ENCODE measurements at regions not wholly inside any gene's neighbourhood (a gene's known extent, or its start where the extent isn't known, plus 50 kb on each side); places are given as distances from the start of the nearest gene placed in this dataset.

DNA sequence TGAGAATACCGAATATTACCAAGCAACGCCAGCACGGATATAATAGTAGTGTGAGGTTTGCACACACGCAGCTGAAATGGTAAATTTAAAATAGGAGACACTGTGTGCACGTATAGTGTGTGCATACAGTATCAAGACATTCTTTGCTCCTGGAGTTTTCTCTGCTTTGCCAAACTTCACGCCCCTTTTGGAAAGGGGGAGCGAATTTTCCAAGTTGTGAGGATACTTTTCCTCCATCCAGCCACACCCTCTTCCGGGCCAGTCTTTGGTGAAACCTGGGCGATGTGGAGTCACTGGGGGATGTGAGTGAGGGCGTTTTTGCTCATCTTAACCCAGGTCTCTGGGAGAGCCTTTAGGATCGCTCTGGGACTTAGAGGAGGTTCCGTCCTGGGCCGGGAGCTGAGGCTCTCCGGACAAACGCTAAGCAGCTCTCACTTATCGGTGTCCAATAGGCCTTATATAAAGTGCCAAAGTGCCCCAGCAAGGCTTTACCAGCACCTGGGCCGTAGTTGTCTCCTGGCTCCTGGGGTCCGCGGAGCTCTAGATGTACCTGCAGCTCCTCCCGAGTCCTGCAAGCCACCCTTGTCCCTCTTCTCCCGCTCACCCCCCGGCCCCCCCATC is 160.0 kb upstream of the MKI67 start:
- DNase-seq = no peak

DNA sequence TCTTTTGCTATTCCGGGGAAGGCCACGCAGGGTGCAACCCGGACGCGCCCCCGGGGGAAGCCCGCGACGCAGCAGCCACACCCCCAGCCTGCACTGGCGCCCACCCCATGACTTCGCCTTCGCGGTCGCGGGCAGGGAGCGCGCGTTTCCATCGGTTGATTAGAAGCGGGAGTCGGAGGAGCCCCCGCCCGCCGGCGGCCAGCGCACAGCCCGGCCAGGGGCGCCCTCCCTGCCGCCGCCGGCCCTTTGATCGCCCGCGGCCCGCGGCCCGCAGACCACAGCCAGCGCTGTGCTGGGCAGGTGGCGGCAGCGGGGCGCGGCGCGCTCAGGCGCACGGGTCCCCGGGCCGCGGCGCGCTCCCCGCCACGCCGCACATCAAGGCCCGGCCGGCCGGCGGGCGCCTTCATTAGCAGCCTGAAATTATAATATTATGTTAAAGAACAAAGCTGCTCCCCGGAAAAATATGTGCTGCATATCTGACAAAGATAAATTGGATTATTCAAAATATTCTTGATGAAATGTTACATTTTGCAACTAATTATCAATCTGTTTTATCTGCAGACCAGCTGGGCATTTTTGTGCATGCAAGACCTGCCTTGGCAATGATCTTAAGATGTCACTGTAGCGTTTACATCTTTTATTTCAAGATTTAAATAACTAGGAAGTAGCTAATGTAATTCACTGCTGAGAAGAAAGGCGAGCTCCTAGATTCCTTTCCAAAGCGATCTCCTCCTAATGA is 160.7 kb upstream of the MKI67 start:
- no peak for DNase-seq

DNA sequence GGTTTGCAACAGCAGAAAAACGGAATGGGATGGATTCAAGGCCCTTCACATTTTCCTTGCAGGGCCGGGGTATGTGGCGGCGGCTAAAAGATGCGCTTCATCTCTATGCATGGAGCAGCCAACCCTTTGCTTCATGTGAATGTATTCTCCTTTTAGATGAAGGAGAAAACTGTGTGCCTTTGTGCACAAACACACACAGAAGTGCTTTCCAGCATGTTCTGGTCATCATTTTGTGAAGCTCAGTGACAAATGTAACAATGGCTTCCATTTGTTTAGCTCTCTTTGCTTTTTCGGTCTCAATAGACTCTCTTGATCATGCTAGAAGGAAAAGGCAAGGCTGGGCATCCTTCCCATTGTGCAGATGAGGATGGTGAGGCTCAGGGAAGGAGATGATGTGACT is 161.7 kb upstream of the MKI67 start:
- DNase-seq = no peak

DNA sequence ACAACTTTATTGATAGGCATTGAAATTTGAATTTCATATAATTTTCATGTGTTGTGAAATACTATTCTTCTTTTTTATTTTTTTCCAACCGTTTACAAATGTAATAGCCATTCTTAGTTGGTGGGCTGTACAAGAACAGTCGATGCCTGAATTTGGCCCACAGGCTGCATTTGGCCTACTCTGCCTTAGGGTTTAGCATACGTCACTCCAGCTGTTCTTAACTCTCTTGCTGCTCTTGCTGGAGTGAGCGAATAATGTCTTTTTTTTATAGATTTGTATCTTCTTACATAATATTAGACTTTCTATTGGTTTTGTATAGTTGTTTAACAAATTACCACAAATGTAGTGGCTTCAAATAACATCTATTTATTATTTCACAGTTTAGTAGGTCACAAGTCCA is 163.4 kb upstream of the MKI67 start:
- DNase-seq = no peak

DNA sequence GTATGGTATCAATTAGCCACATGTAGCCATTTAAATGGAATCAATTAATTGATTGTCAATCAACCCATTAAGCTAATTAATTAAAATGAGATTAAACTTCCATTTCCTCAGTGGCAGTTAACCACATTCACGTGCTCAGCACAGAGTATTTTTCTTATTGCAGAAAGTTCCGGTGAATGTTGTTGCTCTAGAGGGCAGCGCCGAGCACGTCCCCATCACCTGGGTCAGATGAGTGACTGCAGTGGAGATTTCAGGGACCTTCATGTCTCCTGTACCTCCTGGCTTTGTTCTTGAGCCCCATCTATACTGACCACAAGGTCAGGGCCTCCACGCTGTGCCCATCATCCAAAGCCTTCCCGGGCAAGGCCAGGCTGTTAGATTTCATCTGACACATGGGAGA is 168.8 kb upstream of the MKI67 start:
- no peak for DNase-seq

DNA sequence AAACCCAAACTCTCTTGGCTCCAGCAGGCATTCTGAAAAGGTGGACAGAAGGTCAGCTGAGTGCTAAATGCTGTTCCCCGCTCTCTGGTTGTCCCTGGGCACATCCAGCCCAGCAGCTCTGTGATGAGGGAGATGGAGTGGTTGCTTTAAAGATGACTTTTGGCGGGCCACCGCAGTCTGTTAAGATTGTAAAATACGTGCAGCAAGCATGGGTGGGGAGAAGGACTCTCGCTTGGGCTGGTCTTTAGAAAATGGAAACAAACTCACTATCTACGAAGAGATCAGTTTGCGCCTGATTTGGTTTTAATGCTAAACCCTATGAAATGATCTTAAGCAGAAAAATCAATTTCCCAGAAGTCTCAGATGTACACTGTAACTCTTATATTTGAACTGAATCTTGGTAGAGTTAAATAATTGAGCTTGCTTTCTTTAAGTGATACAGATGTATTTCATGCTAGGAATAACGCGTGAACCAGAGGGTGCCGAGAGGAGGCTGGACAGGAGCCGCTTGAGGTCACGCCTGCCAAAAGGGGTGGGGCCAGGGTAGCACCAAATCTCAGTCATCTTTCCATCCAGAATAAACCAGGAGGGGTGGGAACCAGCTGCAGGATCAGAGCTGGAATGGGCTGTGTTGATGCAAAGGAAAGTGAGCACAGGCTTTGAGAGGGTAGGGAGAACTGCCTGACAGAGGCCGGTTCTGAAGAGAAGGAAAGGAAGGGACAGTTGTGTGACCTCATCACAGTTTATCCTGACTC is 170.2 kb upstream of the MKI67 start:
- no peak for DNase-seq

DNA sequence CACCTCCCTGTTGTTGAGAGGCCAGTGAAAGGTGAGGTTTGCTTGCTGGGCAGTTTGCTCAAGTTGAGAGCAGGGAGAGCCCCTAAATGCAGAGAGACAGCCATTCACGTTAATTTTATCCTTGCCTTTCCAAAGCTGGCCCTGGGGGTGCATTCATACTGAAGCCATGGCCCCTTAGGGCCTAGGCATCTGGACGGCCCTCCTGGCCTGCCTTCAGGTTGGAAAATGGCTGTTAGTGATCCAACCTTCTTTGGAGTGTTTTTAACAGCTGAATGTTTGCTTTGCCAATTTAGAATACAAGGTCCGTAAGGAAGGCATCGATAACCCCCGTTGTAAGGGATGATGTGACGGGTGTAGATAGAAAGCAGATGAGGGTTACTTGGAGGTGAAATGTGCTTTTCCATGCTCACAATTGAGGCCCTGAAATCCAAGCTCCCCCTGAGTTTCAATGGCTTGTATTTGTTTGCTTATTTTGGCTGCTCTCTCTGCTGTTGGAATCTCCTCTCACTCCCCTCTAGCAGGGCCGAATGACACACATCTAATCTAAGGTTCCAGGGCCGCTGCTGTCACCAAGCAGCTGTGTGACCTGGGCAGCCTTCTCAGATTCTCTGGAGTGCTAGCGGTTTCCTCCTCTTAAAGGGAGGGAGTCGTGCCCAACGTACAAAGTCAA is 171.6 kb upstream of the MKI67 start:
- no peak for DNase-seq

GRCh38 chr10:128298587-128298986 is 172.4 kb upstream of the MKI67 start:
- no peak for DNase-seq

DNA sequence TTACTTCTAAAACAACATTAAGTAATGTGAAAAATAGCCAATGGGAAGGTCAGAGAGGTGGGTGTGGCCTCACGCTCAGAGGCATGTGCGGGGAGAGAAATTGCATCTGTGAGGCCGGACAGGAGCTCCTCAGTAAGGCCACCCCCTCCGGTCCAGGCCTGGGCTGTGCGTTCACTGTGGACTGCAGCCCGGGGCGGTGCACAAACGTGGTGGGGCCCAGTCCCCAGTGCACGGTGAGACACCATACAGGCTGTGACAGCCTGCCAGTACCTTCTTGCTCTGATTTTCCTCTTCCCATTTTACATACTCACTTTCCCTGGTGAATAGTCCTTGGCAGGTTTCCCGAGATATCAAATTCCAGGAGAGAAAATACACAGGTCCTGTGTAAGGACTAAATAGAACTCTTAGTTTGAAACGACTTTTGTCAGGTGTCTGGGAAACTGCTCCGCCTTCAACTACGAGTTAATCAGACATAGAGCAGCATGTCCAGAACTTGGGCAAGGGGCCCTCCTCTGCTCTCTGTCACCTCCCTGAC is 174.1 kb upstream of the MKI67 start:
- no peak for DNase-seq

- DNase-seq = no peak
These were observed 174.8 kb upstream of the MKI67 start for GRCh38 chr10:128301051-128301450.

DNA sequence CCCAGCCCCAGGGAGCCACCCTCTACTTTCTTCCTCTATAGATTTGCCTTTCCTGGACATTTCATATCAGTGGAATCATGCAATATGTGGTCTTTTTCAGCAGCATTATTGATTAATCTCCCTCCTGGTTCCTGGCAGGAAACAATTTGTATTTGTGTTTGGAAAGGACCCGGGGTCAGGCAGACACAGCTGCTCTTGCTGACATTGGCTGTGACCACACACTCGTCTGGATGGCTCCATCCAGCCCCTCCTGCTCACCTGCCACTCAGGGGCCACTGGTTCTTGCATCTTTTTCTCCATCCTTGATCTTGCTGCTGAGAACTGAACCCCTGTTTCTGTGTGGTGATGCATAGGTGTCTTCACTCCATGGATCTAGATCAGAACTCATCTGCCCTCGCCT is 176.6 kb upstream of the MKI67 start:
- no peak for DNase-seq

DNA sequence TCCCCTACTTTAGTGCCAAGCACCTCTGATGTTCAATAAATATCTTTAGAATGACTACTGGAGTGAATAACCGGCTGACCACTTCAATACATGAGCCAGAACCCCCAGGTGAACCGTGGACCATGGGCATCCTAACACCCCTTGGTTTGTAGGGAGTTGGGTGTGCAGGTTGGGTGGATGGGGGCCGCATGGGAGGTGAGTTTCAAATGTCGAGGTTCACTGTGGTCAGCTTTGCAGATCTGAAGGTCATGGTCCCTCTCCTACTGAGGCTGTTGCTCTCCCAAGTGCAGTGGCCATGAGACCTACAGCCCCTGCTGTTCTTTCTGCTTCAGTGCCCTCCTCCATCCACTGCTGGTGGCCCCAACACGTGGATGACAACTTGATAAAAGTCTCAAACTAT is 178.0 kb upstream of the MKI67 start:
- DNase-seq = no peak

DNA sequence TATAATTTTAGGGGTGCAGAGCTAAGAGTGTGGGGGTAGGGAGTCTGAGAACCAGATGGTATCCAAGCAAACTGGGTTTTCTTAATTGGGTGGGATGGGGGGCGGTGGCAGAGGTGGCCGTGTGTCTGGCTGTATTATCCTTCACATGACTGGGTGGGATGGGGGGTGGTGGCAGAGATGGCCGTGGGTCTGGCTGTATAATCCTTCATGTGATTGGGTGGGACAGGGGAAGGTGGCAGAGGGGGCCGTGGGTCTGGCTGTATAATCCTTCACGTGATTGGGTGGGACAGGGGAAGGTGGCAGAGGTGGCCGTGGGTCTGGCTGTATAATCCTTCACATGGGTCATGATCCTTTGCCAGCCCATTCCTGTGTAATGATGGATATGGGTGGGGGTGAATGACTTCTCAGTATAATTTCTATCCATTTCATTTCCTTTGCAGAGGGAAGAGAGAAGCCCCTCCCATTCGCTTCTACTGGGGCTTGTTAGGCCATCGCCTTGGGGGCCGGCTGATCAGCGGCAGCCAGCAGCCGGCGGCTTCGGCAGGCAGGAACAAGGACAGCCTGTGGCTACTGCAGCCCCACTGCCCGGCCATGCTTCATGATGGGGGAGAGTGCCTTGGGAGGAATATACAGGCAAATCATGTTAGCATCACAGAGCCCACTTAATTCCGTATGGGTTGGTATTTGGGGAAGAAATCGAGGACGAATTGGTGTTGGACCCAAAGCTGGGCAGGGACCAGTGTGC is 179.6 kb upstream of the MKI67 start:
- DNase-seq = no peak

DNA sequence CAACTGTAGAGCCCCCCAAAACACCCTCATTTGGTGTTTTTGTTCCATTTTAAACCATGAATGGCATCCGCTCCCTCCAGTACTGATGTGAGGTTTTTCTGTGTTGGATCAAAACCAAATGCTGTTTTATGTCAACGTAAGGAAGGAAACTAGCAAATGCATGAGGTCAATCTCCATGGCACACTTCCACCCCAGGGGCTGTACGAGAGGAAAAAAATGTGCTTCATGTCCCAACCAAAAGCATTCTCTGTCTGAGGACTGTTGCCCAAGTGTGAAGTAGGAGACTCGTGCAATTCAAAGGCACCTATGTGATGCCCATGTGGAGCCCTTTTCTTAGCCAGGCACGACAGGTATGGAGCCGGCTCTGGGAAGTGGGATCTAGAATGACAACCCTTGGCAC is 180.3 kb upstream of the MKI67 start:
- no peak for DNase-seq

GRCh38 chr10:128306966-128307365 is 180.7 kb upstream of the MKI67 start:
- DNase-seq = no peak

- no peak for DNase-seq
These were observed 181.6 kb upstream of the MKI67 start for GRCh38 chr10:128307820-128308219.

- DNase-seq = no peak
These were observed 184.9 kb upstream of the MKI67 start for GRCh38 chr10:128310971-128311658.

- no peak for DNase-seq
These were observed 186.0 kb upstream of the MKI67 start for GRCh38 chr10:128312250-128312649.

GRCh38 chr10:128314686-128315085 is 188.5 kb upstream of the MKI67 start:
- no peak for DNase-seq

- DNase-seq = no peak
These were observed 190.0 kb upstream of the MKI67 start for GRCh38 chr10:128316121-128316726.

DNA sequence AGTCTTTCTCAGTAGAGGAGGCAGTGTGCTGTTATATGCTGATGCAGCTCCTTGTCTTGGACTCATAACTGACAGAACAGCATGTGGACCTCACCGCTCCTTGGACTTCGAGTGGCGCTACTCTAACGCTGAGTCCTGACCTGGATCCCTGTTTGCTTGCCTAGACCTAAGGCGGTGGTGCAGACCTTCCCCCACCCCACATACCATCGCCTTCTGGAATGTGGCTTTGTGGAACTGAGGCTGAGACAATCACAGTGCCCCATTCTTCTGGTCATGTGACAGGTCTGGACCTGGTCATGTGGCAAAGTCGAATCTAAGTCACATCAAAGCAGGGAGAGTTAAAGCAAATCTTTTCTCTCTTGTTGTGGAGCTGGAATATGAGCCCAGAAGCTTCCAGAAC is 190.7 kb upstream of the MKI67 start:
- no peak for DNase-seq

DNA sequence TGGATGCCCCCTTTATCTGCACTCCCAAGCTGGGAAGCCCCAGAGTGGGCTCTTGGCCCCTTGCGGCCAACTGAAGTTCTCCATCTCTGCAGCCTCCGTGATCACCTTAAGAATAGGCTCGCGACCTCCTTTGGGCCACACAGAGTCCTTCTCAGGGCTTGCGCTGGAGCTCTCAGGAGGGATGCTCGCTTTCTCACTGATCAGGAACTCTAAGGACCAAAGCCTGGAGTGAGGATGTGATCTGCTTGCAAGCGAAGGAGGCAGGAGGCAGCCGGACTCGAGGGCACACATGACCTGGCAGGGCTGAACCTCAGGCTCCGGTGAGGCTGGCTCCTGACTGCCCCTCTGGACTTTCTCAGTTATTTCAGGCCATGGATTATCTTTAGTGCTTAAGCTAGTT is 192.1 kb upstream of the MKI67 start:
- no peak for DNase-seq
